ENCODE measurements at regions not wholly inside any gene's neighbourhood (a gene's known extent, or its start where the extent isn't known, plus 50 kb on each side); places are given as distances from the start of the nearest gene placed in this dataset.

DNA sequence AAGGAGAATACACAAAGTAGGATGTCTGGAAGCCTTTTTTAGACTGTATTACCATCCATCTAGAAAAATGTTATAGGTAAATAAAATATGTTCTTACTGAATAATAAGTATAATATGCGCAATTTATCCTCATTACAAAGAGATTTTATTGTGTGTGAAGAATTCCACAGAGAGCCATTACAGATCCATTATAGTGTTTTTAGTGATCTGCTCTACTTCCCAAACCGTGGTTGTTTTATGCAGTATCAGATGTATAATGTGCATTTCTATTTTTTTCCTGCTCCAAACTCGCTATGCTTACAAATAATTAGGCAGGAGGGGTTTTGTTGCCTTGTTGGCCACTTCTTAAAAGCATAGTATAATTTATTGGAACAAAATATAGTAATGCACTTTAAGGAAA, 447.8 kb downstream of the USP25 start:
- TF ChIP-seq, protein P1, sequence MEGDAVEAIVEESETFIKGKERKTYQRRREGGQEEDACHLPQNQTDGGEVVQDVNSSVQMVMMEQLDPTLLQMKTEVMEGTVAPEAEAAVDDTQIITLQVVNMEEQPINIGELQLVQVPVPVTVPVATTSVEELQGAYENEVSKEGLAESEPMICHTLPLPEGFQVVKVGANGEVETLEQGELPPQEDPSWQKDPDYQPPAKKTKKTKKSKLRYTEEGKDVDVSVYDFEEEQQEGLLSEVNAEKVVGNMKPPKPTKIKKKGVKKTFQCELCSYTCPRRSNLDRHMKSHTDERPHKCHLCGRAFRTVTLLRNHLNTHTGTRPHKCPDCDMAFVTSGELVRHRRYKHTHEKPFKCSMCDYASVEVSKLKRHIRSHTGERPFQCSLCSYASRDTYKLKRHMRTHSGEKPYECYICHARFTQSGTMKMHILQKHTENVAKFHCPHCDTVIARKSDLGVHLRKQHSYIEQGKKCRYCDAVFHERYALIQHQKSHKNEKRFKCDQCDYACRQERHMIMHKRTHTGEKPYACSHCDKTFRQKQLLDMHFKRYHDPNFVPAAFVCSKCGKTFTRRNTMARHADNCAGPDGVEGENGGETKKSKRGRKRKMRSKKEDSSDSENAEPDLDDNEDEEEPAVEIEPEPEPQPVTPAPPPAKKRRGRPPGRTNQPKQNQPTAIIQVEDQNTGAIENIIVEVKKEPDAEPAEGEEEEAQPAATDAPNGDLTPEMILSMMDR (IDR thresholded peaks at IDR 0.05): no peak
- TF ChIP-seq POLR2A (IDR thresholded peaks at IDR 0.05): no peak
